ENCODE measurements at regions not wholly inside any gene's neighbourhood (a gene's known extent, or its start where the extent isn't known, plus 50 kb on each side); places are given as distances from the start of the nearest gene placed in this dataset.

DNA sequence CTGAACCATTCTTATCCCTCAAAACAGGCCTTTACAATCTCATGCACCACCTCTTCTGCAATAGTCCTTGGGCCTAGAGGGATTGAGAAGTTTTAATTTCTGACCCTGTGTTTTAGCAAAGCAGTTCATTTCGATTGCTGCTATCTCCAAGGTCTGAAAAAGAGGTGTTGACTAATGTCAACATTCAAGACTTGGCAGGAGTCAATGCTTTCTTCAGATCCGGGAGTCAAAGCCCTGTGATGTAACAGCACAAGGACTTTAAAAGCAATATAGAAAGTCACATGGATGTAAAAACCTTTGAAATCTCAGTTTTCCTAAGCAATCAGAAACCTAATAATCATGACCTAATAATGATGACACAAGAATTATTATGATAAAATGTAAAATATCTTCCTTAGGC is 133.8 kb downstream of the ADAM29 start:
- CTCF ChIA-PET, result no interaction called here
- DNase-seq (ENCODE audit: extremely low spot score), result no peak
- POLR2A ChIA-PET, result no interaction called here
- TF ChIP-seq SP1 (IDR thresholded peaks at IDR 0.05), result no peak
- no peak for TF ChIP-seq L3MBTL2 (conservative IDR thresholded peaks at IDR 0.05)

DNA sequence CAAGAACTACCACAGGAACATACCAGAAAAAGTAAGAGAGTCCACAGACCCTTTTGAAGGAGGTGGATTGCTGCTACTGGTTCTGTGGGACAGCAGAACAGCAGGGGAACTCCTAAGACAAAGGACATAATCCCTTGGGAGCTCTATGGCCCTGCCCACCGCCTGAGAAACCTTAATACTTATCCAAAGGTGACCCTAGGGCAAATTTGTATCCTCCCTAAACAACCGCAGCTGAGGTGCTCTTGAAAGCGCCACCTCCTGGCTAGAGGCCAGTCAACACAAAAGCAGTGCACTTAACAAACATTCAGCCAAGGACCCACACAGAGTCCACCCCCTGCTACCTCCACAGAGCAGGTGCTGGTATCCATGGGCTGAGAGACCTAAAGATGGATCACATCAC is 136.8 kb downstream of the ADAM29 start:
- TF ChIP-seq NFRKB (IDR thresholded peaks at IDR 0.05) (no peak), SUZ12 (IDR thresholded peaks at IDR 0.05) (no peak), ZNF384 (IDR thresholded peaks at IDR 0.05) (no peak), HDGF (IDR thresholded peaks at IDR 0.05; ENCODE audit: borderline replicate concordance) (no peak), ARNT (IDR thresholded peaks at IDR 0.05) (no peak), BHLHE40 (IDR thresholded peaks at IDR 0.05; ENCODE audit: borderline replicate concordance) (no peak), TARDBP (IDR thresholded peaks at IDR 0.05) (no peak), FOXM1 (IDR thresholded peaks at IDR 0.05; ENCODE audit: borderline replicate concordance) (no peak), ELF4 (IDR thresholded peaks at IDR 0.05) (no peak), SP1 (IDR thresholded peaks at IDR 0.05) (no peak), CTBP1 (IDR thresholded peaks at IDR 0.05; ENCODE audit: borderline replicate concordance) (no peak), L3MBTL2 (conservative IDR thresholded peaks at IDR 0.05) (no peak)
- TF ChIP-seq, protein P1, sequence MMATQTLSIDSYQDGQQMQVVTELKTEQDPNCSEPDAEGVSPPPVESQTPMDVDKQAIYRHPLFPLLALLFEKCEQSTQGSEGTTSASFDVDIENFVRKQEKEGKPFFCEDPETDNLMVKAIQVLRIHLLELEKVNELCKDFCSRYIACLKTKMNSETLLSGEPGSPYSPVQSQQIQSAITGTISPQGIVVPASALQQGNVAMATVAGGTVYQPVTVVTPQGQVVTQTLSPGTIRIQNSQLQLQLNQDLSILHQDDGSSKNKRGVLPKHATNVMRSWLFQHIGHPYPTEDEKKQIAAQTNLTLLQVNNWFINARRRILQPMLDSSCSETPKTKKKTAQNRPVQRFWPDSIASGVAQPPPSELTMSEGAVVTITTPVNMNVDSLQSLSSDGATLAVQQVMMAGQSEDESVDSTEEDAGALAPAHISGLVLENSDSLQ (IDR thresholded peaks at IDR 0.05), result no peak
- POLR2A ChIA-PET, result no interaction called here
- CTCF ChIA-PET, result no interaction called here
- DNase-seq (ENCODE audit: extremely low spot score), result no peak

- ChIA-PET POLR2A (no interaction called here), CTCF (no interaction called here)
- TF ChIP-seq CTBP1 (IDR thresholded peaks at IDR 0.05; ENCODE audit: borderline replicate concordance) (no peak), ZNF384 (IDR thresholded peaks at IDR 0.05) (no peak), SP1 (IDR thresholded peaks at IDR 0.05) (no peak), TARDBP (IDR thresholded peaks at IDR 0.05) (no peak), L3MBTL2 (conservative IDR thresholded peaks at IDR 0.05) (no peak), SUZ12 (IDR thresholded peaks at IDR 0.05) (no peak), LEF1 (IDR thresholded peaks at IDR 0.05; ENCODE audit: borderline replicate concordance) (no peak), FOXK2 (IDR thresholded peaks at IDR 0.05) (no peak), NFRKB (IDR thresholded peaks at IDR 0.05) (no peak), HDGF (IDR thresholded peaks at IDR 0.05; ENCODE audit: borderline replicate concordance) (no peak), FOXM1 (IDR thresholded peaks at IDR 0.05; ENCODE audit: borderline replicate concordance) (no peak), FOXA1 (IDR thresholded peaks at IDR 0.05) (no peak), ARNT (IDR thresholded peaks at IDR 0.05) (no peak), ELF4 (IDR thresholded peaks at IDR 0.05) (no peak), BHLHE40 (IDR thresholded peaks at IDR 0.05; ENCODE audit: borderline replicate concordance) (no peak)
- TF ChIP-seq, protein P1 (IDR thresholded peaks at IDR 0.05), result no peak
- DNase-seq (ENCODE audit: extremely low spot score), result no peak
Observed at GRCh38 chr4:175062183-175062592, 144.0 kb downstream of the ADAM29 start.

GRCh38 chr4:175065228-175065627 is 147.1 kb downstream of the ADAM29 start:
- CTCF ChIA-PET, result no interaction called here
- TF ChIP-seq SP1 (IDR thresholded peaks at IDR 0.05) (no peak), CTBP1 (IDR thresholded peaks at IDR 0.05; ENCODE audit: borderline replicate concordance) (no peak), HDGF (IDR thresholded peaks at IDR 0.05; ENCODE audit: borderline replicate concordance) (no peak)
- POLR2A ChIA-PET, result no interaction called here
- DNase-seq (ENCODE audit: extremely low spot score), result no peak

- no peak for DNase-seq (ENCODE audit: extremely low spot score)
- ChIA-PET POLR2A (no interaction called here), CTCF (no interaction called here)
- TF ChIP-seq, protein P1 (IDR thresholded peaks at IDR 0.05), result no peak
- TF ChIP-seq ZNF384 (IDR thresholded peaks at IDR 0.05) (no peak), SP1 (IDR thresholded peaks at IDR 0.05) (no peak), ARNT (IDR thresholded peaks at IDR 0.05) (no peak), FOXK2 (IDR thresholded peaks at IDR 0.05) (no peak), L3MBTL2 (conservative IDR thresholded peaks at IDR 0.05) (no peak), BHLHE40 (IDR thresholded peaks at IDR 0.05; ENCODE audit: borderline replicate concordance) (no peak), HDGF (IDR thresholded peaks at IDR 0.05; ENCODE audit: borderline replicate concordance) (no peak), FOXA1 (IDR thresholded peaks at IDR 0.05) (no peak), SUZ12 (IDR thresholded peaks at IDR 0.05) (no peak)
Observed at GRCh38 chr4:175066923-175067627, 148.9 kb downstream of the ADAM29 start.

GRCh38 chr4:175068266-175068665 is 150.1 kb downstream of the ADAM29 start:
- POLR2A ChIA-PET, result no interaction called here
- no peak for DNase-seq (ENCODE audit: extremely low spot score)
- TF ChIP-seq ELF4 (IDR thresholded peaks at IDR 0.05), result no peak
- TF ChIP-seq, protein P1 (IDR thresholded peaks at IDR 0.05), result no peak
- TF ChIP-seq HDGF (IDR thresholded peaks at IDR 0.05; ENCODE audit: borderline replicate concordance), result no peak
- TF ChIP-seq ZNF384 (IDR thresholded peaks at IDR 0.05), result no peak
- TF ChIP-seq SUZ12 (IDR thresholded peaks at IDR 0.05), result no peak
- no peak for TF ChIP-seq LEF1 (IDR thresholded peaks at IDR 0.05; ENCODE audit: borderline replicate concordance)
- no peak for TF ChIP-seq FOXM1 (IDR thresholded peaks at IDR 0.05; ENCODE audit: borderline replicate concordance)
- no peak for TF ChIP-seq TARDBP (IDR thresholded peaks at IDR 0.05)
- no peak for TF ChIP-seq SP1 (IDR thresholded peaks at IDR 0.05)
- TF ChIP-seq NFRKB (IDR thresholded peaks at IDR 0.05), result no peak
- TF ChIP-seq L3MBTL2 (conservative IDR thresholded peaks at IDR 0.05), result no peak
- no peak for TF ChIP-seq CTBP1 (IDR thresholded peaks at IDR 0.05; ENCODE audit: borderline replicate concordance)
- TF ChIP-seq FOXK2 (IDR thresholded peaks at IDR 0.05), result no peak
- TF ChIP-seq ARNT (IDR thresholded peaks at IDR 0.05), result no peak
- no peak for TF ChIP-seq FOXA1 (IDR thresholded peaks at IDR 0.05)
- TF ChIP-seq BHLHE40 (IDR thresholded peaks at IDR 0.05; ENCODE audit: borderline replicate concordance), result no peak
- CTCF ChIA-PET, result no interaction called here
